ENCODE measurements at regions not wholly inside any gene's neighbourhood (a gene's known extent, or its start where the extent isn't known, plus 50 kb on each side); places are given as distances from the start of the nearest gene placed in this dataset.

- no peak for DNase-seq (ENCODE audit: low spot score)
Observed at GRCh38 chr9:85428230-85428629, 313.5 kb downstream of the AGTPBP1 start.

- no peak for DNase-seq (ENCODE audit: low spot score)
Observed at GRCh38 chr9:85427772-85428171, 314.0 kb downstream of the AGTPBP1 start.

DNA sequence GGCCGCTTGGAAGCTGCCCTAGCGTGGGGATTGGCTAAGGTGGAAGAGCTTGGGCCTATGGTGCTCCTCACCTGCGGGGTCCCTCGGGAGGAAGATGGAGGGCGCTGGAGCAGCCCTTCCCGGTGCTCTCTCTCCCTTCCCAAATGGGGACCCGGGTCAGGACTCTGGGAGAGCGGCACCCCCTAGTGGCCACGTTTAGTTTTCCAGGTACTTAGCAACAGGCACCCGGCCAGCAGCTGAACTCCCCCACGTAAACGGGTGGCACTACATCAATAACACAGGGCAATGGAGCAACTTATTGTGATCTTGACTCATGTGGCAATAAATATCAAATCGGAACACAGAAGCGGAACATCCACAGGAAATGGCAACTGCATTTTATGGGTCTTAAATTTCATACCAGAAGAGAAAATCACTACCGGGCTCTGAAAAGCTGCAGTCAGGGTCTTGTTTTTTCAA is 316.6 kb downstream of the AGTPBP1 start:
- DNase-seq (ENCODE audit: low spot score), result peak; percentile 58

DNA sequence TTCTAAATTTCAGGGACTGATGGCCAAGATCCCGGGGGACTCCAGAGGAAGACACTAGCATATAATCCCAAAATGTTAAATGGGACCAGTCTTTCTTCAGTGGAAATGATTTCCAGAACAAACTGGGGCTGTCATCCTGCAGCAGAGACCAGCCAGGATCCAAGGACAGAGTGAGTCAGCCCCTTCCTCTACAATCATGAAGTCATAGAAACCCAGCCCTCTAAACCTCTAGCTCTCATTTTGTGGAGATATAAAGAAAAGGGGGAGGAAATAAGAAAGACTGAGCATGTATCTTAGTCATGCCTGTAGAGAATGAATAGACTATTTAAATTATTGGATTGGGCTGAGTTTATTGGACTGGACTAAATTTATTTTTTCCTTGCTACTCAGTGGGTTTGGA is 318.3 kb downstream of the AGTPBP1 start:
- DNase-seq (ENCODE audit: low spot score), result no peak

DNA sequence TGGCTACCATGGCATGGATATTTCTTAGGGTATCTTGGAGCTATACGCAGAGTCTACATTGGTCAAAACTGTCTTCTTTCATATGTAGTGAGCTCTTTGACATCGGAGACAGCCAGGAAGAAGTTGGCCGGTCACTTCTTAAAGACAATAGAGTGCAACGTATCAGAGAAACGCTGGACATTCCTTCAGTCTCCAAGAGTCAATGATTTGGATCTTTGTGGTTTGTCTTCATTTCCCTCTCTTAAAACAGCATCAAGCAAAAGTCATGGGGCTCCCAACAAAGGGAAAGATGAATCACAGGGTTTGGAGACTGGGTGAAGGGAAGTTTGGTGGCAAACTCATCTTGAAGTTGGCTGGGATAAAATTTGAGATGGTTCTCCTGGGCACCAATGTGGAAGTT is 320.1 kb downstream of the AGTPBP1 start:
- no peak for DNase-seq (ENCODE audit: low spot score)

DNA sequence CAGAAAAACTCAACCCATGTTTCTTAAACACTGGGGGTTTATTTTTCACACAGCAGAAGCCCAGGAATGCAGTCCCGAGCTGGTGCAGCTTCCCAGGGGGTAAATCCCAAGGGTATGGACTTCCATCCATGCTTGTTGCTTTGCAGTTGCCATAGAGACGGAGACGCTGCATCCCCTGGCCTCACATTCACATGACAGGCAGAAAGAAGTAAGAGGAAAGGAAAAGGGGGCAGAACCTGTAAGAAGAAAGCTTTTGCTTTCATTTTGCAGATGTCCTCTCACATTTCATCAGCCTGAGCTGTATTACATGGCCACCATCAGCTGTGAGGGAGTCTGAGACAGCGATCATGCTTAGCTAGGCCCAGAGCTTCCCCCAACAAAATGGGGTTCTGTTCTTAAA is 321.0 kb downstream of the AGTPBP1 start:
- DNase-seq (ENCODE audit: low spot score), result no peak

DNA sequence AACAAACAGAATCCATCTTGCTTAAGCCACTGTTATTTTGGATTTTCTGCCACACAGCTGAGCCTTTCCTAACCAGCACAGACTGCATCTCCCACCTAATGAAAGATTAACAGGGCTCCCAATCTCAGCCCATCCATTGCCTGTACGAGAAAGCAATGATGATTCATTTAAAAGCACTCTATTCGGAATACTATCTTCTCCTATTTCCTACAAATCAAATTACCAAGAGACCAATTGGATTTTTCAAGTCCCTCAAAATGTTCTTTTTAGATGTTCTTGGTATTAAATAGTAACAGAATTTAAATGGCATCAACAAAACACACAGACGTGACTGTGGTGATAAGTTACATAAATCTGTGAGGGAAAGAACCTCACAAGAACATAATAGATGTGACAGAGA is 324.1 kb downstream of the AGTPBP1 start:
- no peak for DNase-seq (ENCODE audit: low spot score)

DNA sequence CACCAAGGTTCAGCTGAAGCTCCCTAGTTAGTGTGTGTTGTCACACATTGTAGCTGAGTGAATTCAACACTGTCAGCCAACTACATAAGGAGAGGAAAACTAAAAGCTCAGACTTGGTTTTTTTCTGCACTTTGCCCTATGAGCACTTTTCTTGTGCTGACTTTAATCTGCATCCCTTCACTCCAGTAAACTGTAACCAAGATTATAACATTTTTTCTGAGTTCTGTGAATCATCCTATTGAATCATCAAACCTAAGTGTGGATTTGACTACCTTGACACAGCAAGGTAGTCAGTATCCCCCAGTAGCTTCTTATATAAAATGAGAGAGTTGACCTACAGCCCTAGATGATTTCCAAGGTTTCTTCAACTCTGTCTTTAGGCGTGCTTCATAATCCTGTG is 325.0 kb downstream of the AGTPBP1 start:
- DNase-seq (ENCODE audit: low spot score), result no peak

DNA sequence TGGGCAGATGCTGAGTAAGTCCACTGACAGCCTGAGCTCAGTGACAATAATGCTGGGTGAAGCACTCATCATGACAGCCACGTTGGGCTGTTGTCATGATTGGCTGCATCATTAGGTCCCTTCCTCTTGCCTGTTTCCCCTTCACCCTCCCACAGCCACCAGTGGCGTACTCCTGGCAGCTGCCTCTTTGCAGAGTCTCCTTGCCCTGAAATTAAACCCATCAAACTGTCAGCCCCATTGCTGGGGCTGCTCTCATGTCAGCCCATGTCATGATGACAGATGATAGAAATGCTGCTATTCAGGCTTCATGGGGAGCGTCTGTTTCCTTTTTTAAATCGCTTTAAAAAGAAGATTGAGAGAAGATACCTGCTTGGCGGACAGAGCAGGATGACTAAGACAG is 327.4 kb downstream of the AGTPBP1 start:
- DNase-seq (ENCODE audit: low spot score), result no peak

- no peak for DNase-seq (ENCODE audit: low spot score)
Observed at GRCh38 chr9:85408494-85408893, 333.3 kb downstream of the AGTPBP1 start.

DNA sequence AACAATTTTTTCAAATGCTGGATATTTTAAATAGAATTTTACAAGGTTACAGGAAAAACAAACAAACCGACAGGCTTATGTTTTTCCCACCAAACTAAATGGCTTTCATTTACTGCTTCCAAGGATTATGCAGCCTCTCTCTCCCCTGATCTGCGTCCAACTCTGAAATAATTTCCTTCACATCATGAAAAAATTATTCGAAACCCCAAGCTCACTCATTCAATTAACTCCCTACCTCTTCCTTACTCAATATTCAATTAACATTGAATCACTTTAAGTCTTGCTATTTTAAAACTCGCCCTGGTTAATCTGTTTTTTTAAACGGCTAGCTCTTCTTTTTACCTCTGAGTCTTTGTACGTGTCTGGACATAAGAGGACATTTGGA is 336.2 kb downstream of the AGTPBP1 start:
- DNase-seq (ENCODE audit: low spot score), result no peak

- DNase-seq (ENCODE audit: low spot score), result no peak
Observed at GRCh38 chr9:85404911-85405565, 336.7 kb downstream of the AGTPBP1 start.

DNA sequence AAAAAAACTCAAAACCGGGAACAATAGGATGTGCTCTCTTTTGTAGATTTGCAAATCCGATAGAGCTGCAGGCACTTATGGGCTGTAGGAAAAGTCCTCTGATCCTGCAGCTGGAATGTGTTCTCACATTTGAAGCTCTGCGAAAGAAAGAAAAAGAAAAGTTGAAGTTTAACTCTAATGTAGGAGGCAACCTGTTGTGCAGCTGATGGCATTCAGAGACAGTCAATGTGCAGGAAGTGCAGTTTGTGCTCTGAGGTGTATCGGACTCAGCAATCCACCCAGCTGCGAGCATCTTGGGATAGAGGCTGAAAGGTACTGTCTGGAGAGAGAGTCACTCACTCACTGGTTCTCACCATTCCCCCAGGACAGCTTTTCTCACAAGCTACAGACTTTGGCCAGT is 339.2 kb downstream of the AGTPBP1 start:
- no peak for DNase-seq (ENCODE audit: low spot score)

DNA sequence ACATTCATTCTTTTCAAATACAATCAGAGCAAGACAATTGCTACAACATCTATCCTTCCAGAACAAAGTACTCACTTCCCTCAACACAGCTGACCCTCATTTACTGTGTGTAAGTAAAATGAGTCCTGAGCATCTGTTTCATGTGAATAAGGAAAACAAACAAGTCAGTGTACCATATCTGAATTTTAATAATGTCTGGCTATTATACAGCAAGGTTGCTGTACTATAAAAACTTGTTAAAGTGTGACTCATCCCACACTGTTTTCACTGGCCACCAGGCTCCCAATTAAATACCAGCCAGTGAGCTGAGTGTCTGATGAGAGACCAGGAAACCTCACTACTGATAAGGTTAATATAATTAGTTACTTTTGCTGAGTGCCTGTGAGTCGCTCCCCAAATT is 339.8 kb downstream of the AGTPBP1 start:
- DNase-seq (ENCODE audit: low spot score), result no peak

GRCh38 chr9:85397005-85397404 is 344.7 kb downstream of the AGTPBP1 start:
- no peak for DNase-seq (ENCODE audit: low spot score)

GRCh38 chr9:85392260-85392659 is 349.5 kb downstream of the AGTPBP1 start:
- DNase-seq (ENCODE audit: low spot score), result no peak

DNA sequence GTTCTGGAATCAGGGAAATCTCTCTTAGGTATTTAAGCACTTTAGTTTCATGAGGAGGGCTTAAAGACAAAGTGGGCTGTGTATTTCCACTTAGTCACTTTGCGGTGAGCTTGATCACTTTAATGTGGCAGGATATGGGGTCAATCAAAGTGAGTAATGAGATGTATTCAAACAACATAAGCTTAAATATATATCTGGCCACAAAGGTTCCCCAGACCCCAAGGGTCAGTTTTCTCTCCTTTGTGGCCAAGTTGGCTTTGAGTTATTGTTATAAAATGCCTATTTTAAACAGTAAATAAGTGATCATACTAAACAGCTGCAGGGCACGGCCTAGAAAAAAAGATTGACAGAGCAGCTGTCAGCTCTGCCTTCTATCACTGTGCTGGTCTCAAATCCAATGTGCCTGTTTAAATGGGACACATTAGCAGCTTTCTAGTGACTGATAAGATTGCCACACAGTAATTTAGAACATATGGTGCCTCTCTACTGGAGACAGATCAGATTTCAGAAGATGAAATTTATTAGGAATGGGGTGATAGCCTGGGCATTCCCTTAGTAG is 363.9 kb downstream of the AGTPBP1 start:
- no peak for DNase-seq (ENCODE audit: low spot score)

- no peak for DNase-seq (ENCODE audit: low spot score)
Observed at GRCh38 chr9:85368781-85369180, 373.0 kb downstream of the AGTPBP1 start.

- no peak for DNase-seq (ENCODE audit: low spot score)
Observed at GRCh38 chr9:85359161-85359560, 382.6 kb downstream of the AGTPBP1 start.

DNA sequence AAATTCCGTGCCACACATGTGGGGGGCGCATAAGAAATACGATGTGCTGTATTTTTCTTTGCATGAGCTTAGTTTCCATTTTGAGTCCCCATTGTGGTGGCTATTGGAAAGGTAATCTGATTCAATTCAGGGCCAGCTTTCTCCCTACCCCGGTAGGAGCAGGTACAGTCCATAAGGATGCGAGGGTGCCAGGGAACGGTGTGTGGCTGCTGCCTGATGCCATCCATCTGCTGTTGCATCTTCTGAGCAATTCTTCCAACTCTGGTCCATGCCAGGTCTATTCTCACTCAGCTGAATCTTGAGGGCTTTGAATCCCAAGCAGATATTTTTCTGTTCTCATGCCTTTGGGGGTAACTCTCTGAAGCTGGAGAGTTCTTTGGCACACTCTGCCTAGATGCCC is 392.7 kb downstream of the AGTPBP1 start:
- DNase-seq (ENCODE audit: low spot score), result no peak

GRCh38 chr9:85347541-85347940 is 394.2 kb downstream of the AGTPBP1 start:
- no peak for DNase-seq (ENCODE audit: low spot score)

DNA sequence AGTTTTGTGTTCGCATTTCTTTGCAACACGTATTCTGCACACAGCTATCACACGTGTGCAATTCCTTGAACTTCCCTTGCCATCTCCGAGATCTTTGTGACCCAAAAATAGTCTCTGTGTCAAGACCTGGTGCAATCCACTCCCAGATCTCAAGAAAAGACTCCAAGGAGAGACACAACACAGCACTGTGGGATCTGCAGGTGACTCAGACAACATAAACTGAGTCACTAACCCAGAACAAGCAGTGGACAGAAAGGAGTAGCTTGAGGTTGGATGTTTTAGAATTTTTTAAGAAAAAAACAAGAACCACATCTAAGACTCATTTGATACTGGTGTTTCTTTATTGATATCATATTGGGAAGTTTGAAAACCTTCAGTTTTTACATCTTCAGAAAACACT is 396.9 kb downstream of the AGTPBP1 start:
- no peak for DNase-seq (ENCODE audit: low spot score)

DNA sequence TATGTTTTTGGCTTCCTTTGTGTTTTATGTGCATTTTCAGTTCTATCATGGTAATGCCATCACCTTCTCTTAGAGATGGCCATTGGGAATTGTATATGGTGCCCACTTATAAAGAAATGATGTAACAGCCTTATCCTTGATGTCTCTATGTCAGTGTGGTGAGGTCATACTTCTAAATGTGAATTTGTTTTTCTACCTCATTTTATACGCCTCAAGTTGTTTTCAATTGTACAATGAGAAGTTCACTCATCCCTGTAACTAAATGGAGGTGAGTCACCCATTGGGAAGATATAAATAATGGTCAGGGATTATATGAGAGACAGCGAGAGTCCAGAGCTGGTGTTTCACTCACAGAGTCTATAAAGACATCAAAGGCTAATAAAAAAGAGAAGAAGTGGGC is 402.4 kb downstream of the AGTPBP1 start:
- no peak for DNase-seq (ENCODE audit: low spot score)

- no peak for DNase-seq (ENCODE audit: low spot score)
Observed at GRCh38 chr9:85334228-85334627, 407.5 kb downstream of the AGTPBP1 start.

Data from mucosa of gallbladder (tissue), 1 donor.